ENCODE measurements at regions not wholly inside any gene's neighbourhood (a gene's known extent, or its start where the extent isn't known, plus 50 kb on each side); places are given as distances from the start of the nearest gene placed in this dataset.

GRCh38 chrX:724256-724655 lies 93.7 kb downstream of the SHOX start:
- TF ChIP-seq CTCF (conservative IDR thresholded peaks at IDR 0.05; ENCODE audit: low read depth, low read length) (no peak), EZH2 (IDR thresholded peaks at IDR 0.05; ENCODE audit: low read length, unreplicated experiment) (no peak), EZH2phosphoT487 (IDR thresholded peaks at IDR 0.05; ENCODE audit: borderline replicate concordance, low read length) (no peak)
- intact Hi-C loops (cut with micrococcal nuclease), result no loop called here
- no peak for ATAC-seq

GRCh38 chrX:723781-724180 lies 93.2 kb downstream of the SHOX start:
- H4K20me1 ChIP-seq (ENCODE audit: low read length), result no peaks in the 10 kb centered on the region
- POLR2A ChIA-PET (ENCODE audit: unreplicated experiment), result no interaction called here
- H3K36me3 ChIP-seq (ENCODE audit: low read depth, low read length), result no peaks in the 10 kb centered on the region
- no peak overlapping the region for H3K4me3 ChIP-seq (ENCODE audit: low read length)
- no peak overlapping the region for H3K9ac ChIP-seq (ENCODE audit: low read length)
- CTCF ChIA-PET, result no interaction called here
- ATAC-seq (no peak), DNase-seq (no peak)
- BruUV-seq (replicated peaks), result no TSS peak
- H3K79me2 ChIP-seq (ENCODE audit: low read length), result no peaks in the 10 kb centered on the region
- no peaks in the 10 kb centered on the region for H3K9me2 ChIP-seq (replicated peaks; ENCODE audit: low read length)
- H3K27me3 ChIP-seq (ENCODE audit: low read length), result no peaks in the 10 kb centered on the region
- no peaks in the 10 kb centered on the region for H3K9me3 ChIP-seq (ENCODE audit: low read length)
- intact Hi-C loops (cut with micrococcal nuclease), result no loop called here
- no peaks in the 10 kb centered on the region for H3K4me1 ChIP-seq (ENCODE audit: insufficient read depth, low read length)
- H3K27ac ChIP-seq (ENCODE audit: low read length), result no peak overlapping the region
- H3F3A ChIP-seq (ENCODE audit: low read length, unreplicated experiment), result no peaks in the 10 kb centered on the region
- no peak for TF ChIP-seq EZH2 (IDR thresholded peaks at IDR 0.05; ENCODE audit: low read length, unreplicated experiment)
- no peak for TF ChIP-seq CTCF (conservative IDR thresholded peaks at IDR 0.05; ENCODE audit: low read depth, low read length)
- no peak for TF ChIP-seq EZH2phosphoT487 (IDR thresholded peaks at IDR 0.05; ENCODE audit: borderline replicate concordance, low read length)
- no peak overlapping the region for H2AFZ ChIP-seq (ENCODE audit: low read length)
- no peak overlapping the region for H3K4me2 ChIP-seq (ENCODE audit: low read length)

More at GRCh38 chrX:724256-724655, 93.7 kb downstream of the SHOX start:
- no peaks in the 10 kb centered on the region for H4K20me1 ChIP-seq (ENCODE audit: low read length)
- no peaks in the 10 kb centered on the region for H3K79me2 ChIP-seq (ENCODE audit: low read length)
- no TSS peak for BruUV-seq (replicated peaks)
- H3K4me2 ChIP-seq (ENCODE audit: low read length), result no peak overlapping the region
- H3K4me1 ChIP-seq (ENCODE audit: insufficient read depth, low read length), result no peaks in the 10 kb centered on the region
- no peaks in the 10 kb centered on the region for H3K9me2 ChIP-seq (replicated peaks; ENCODE audit: low read length)
- no peak overlapping the region for H3K4me3 ChIP-seq (ENCODE audit: low read length)
- no peak overlapping the region for H3K9ac ChIP-seq (ENCODE audit: low read length)
- no peak for DNase-seq
- CTCF ChIA-PET, result no interaction called here
- no peaks in the 10 kb centered on the region for H3K9me3 ChIP-seq (ENCODE audit: low read length)
- H2AFZ ChIP-seq (ENCODE audit: low read length), result no peak overlapping the region
- no peak overlapping the region for H3K27ac ChIP-seq (ENCODE audit: low read length)
- no peaks in the 10 kb centered on the region for H3K27me3 ChIP-seq (ENCODE audit: low read length)
- no peaks in the 10 kb centered on the region for H3K36me3 ChIP-seq (ENCODE audit: low read depth, low read length)
- POLR2A ChIA-PET (ENCODE audit: unreplicated experiment), result no interaction called here
- no peaks in the 10 kb centered on the region for H3F3A ChIP-seq (ENCODE audit: low read length, unreplicated experiment)

GRCh38 chrX:721354-721753 lies 90.8 kb downstream of the SHOX start:
- DNase-seq (no peak), ATAC-seq (no peak)
- no peak overlapping the region for H3K4me2 ChIP-seq (ENCODE audit: low read length)
- H3K36me3 ChIP-seq (ENCODE audit: low read depth, low read length), result no peaks in the 10 kb centered on the region
- H3K79me2 ChIP-seq (ENCODE audit: low read length), result no peaks in the 10 kb centered on the region
- intact Hi-C loops (cut with micrococcal nuclease), result no loop called here
- no peaks in the 10 kb centered on the region for H3K9me2 ChIP-seq (replicated peaks; ENCODE audit: low read length)
- H3K4me3 ChIP-seq (ENCODE audit: low read length), result no peak overlapping the region
- H3K9me3 ChIP-seq (ENCODE audit: low read length), result no peaks in the 10 kb centered on the region
- no TSS peak for BruUV-seq (replicated peaks)
- H3K4me1 ChIP-seq (ENCODE audit: insufficient read depth, low read length), result no peaks in the 10 kb centered on the region
- CTCF ChIA-PET, result no interaction called here
- TF ChIP-seq CTCF (conservative IDR thresholded peaks at IDR 0.05; ENCODE audit: low read depth, low read length) (no peak), EZH2 (IDR thresholded peaks at IDR 0.05; ENCODE audit: low read length, unreplicated experiment) (no peak), EZH2phosphoT487 (IDR thresholded peaks at IDR 0.05; ENCODE audit: borderline replicate concordance, low read length) (no peak)
- H4K20me1 ChIP-seq (ENCODE audit: low read length), result no peaks in the 10 kb centered on the region
- no peaks in the 10 kb centered on the region for H3F3A ChIP-seq (ENCODE audit: low read length, unreplicated experiment)
- no peak overlapping the region for H2AFZ ChIP-seq (ENCODE audit: low read length)
- no peaks in the 10 kb centered on the region for H3K27me3 ChIP-seq (ENCODE audit: low read length)
- no peak overlapping the region for H3K27ac ChIP-seq (ENCODE audit: low read length)
- POLR2A ChIA-PET (ENCODE audit: unreplicated experiment), result no interaction called here
- H3K9ac ChIP-seq (ENCODE audit: low read length), result no peak overlapping the region

Measured in PC-3 (cell line).